ENCODE measurements at regions not wholly inside any gene's neighbourhood (a gene's known extent, or its start where the extent isn't known, plus 50 kb on each side); places are given as distances from the start of the nearest gene placed in this dataset.

DNA sequence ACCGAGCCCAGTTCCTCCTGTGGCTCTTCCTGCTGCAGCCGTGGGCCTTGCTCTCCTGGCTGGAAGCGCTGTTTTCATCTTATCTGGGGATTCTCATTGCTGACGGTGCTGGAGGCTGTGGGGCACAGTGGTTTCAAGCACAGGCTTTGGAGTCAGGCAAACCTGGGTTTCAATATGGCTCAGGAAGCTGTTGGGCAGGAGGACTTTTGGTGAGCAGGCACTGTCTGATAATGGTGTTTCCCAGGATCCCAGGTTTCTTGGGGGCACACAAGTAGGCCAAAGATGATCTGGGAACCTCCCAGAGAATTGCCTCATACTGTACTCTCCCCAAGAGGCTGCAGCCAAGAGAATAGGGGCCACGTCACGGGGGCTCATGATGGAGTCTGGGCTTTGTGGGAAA lies 105.6 kb upstream of the TRABD2B start:
- no peak for DNase-seq (ENCODE audit: low read depth, low spot score)
- Histone ChIP-seq H3K36me3 (ENCODE audit: insufficient read depth, insufficient read length, low read length) (no peaks in the 10 kb centered on the region), H3K4me1 (ENCODE audit: insufficient read depth, insufficient read length) (no peaks in the 10 kb centered on the region), H3K9me3 (ENCODE audit: insufficient read depth, low read length) (peaks cover 5% of the 10 kb centered on the region; the same call in 1 of the 2 replicates), H3K9ac (ENCODE audit: insufficient read length, low read depth) (no peak overlapping the region), H3K4me3 (ENCODE audit: insufficient read length, low read depth) (no peak overlapping the region), H3K27me3 (ENCODE audit: insufficient read depth, insufficient read length) (peaks cover 12% of the 10 kb centered on the region)
- no peak for TF ChIP-seq SUZ12 (IDR thresholded peaks at IDR 0.05; ENCODE audit: extremely low read depth, insufficient read depth, insufficient read length)
- no peak for TF ChIP-seq ZNF274 (IDR thresholded peaks at IDR 0.05; ENCODE audit: low read depth, low read length)
- no peak for TF ChIP-seq YY1 (IDR thresholded peaks at IDR 0.05; ENCODE audit: insufficient read depth, insufficient read length)

DNA sequence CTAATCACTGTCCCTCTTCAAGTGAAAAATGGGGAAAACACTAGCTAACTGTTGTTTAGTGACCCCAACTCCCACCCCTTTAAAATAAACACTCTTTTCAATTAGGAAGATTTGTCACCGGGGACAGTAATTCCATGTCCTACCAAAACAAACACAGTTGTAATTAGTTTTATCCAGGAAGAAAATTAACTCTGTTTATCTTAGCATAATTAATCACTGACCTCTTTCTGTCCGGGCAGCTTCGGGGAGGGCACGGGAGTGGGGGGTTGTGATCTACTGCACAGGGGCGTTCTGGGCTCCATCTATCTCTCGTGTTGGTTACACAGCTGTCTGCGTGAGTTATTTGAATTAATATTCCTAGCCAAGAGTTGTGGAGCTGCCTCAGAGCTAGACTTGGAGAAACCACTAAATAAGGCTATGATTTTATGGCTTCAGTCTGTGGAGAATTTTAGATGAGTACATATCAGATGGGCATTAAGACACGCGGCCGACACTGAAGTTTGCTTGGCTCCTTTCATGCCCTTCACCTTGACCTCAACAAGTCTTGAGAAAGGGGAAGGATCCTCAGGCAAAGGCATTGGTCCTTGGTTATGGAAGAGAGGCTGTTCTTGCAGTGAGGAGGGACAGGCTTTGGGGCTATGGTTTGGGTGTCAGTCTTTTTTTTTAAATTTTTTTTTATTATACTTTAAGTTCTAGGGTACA lies 102.0 kb upstream of the TRABD2B start:
- H3K4me1 ChIP-seq (ENCODE audit: insufficient read depth, insufficient read length) = no peaks in the 10 kb centered on the region
- TF ChIP-seq YY1 (IDR thresholded peaks at IDR 0.05; ENCODE audit: insufficient read depth, insufficient read length) (no peak), SUZ12 (IDR thresholded peaks at IDR 0.05; ENCODE audit: extremely low read depth, insufficient read depth, insufficient read length) (no peak), ZNF274 (IDR thresholded peaks at IDR 0.05; ENCODE audit: low read depth, low read length) (no peak)
- H3K9me3 ChIP-seq (ENCODE audit: insufficient read depth, low read length) = peaks cover 1% of the 10 kb centered on the region; the same call in 1 of the 2 replicates
- no peak overlapping the region for H3K9ac ChIP-seq (ENCODE audit: insufficient read length, low read depth)
- DNase-seq (ENCODE audit: low read depth, low spot score) = no peak
- no peak overlapping the region for H3K4me3 ChIP-seq (ENCODE audit: insufficient read length, low read depth)
- H3K36me3 ChIP-seq (ENCODE audit: insufficient read depth, insufficient read length, low read length) = no peaks in the 10 kb centered on the region
- H3K27me3 ChIP-seq (ENCODE audit: insufficient read depth, insufficient read length) = peaks cover 21% of the 10 kb centered on the region

- no peaks in the 10 kb centered on the region for H3K36me3 ChIP-seq (ENCODE audit: insufficient read depth, insufficient read length, low read length)
- no peak overlapping the region for H3K9ac ChIP-seq (ENCODE audit: insufficient read length, low read depth)
Observed at GRCh38 chr1:48093696-48094528, 96.7 kb upstream of the TRABD2B start.

DNA sequence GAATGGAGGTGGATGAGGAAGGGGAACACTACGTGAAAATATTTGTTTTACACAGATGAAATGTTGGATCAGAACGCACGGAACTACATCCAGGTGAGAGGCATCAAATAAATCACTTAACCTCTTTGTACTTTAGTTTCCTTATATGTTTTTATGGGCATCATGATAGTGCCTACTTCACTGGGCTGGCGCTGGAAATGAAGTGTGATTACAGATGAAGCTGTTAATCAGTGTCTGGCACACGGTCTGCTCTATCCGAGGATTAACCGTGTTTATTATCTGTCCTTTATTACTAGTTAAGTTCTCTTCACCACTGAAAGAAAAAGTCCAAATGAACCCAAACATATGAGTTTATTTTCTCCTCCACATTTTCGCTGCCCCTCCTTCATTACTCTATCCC lies 96.0 kb upstream of the TRABD2B start:
- Histone ChIP-seq H3K36me3 (ENCODE audit: insufficient read depth, insufficient read length, low read length) (no peaks in the 10 kb centered on the region), H3K27me3 (ENCODE audit: insufficient read depth, insufficient read length) (peaks cover 18% of the 10 kb centered on the region), H3K4me3 (ENCODE audit: insufficient read length, low read depth) (no peak overlapping the region), H3K9me3 (ENCODE audit: insufficient read depth, low read length) (no peaks in the 10 kb centered on the region), H3K9ac (ENCODE audit: insufficient read length, low read depth) (no peak overlapping the region), H3K4me1 (ENCODE audit: insufficient read depth, insufficient read length) (no peaks in the 10 kb centered on the region)
- no peak for DNase-seq (ENCODE audit: low read depth, low spot score)
- TF ChIP-seq YY1 (IDR thresholded peaks at IDR 0.05; ENCODE audit: insufficient read depth, insufficient read length) (no peak), SUZ12 (IDR thresholded peaks at IDR 0.05; ENCODE audit: extremely low read depth, insufficient read depth, insufficient read length) (no peak), ZNF274 (IDR thresholded peaks at IDR 0.05; ENCODE audit: low read depth, low read length) (no peak)

More at GRCh38 chr1:48093696-48094528, 96.7 kb upstream of the TRABD2B start:
- Histone ChIP-seq H3K9me3 (ENCODE audit: insufficient read depth, low read length) (no peaks in the 10 kb centered on the region), H3K4me3 (ENCODE audit: insufficient read length, low read depth) (no peak overlapping the region), H3K27me3 (ENCODE audit: insufficient read depth, insufficient read length) (peaks cover 26% of the 10 kb centered on the region), H3K4me1 (ENCODE audit: insufficient read depth, insufficient read length) (no peaks in the 10 kb centered on the region)
- peak; percentile 86 for DNase-seq (ENCODE audit: low read depth, low spot score)
- TF ChIP-seq SUZ12 (IDR thresholded peaks at IDR 0.05; ENCODE audit: extremely low read depth, insufficient read depth, insufficient read length) (no peak), ZNF274 (IDR thresholded peaks at IDR 0.05; ENCODE audit: low read depth, low read length) (no peak), YY1 (IDR thresholded peaks at IDR 0.05; ENCODE audit: insufficient read depth, insufficient read length) (no peak)

DNA sequence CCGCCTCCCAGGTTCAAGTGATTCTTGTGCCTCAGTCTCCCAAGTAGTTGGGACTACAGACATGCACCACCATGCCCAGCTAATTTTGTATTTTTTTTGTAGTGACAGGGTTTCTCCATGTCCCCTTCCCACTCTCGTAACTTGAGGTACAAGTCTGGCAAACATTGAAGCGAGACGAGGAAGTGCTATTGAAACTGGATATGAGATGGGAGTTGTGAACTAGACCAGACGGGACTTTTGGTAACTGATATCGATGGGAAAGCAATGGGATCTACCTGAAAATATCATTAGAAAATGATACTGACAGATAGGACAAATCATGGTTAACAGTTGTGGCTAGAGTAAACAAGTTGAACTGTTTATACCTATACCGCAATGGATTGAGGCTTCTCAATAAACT lies 95.2 kb upstream of the TRABD2B start:
- Histone ChIP-seq H3K9me3 (ENCODE audit: insufficient read depth, low read length) (no peaks in the 10 kb centered on the region), H3K9ac (ENCODE audit: insufficient read length, low read depth) (no peak overlapping the region), H3K4me1 (ENCODE audit: insufficient read depth, insufficient read length) (no peaks in the 10 kb centered on the region), H3K36me3 (ENCODE audit: insufficient read depth, insufficient read length, low read length) (no peaks in the 10 kb centered on the region), H3K27me3 (ENCODE audit: insufficient read depth, insufficient read length) (peaks cover 11% of the 10 kb centered on the region), H3K4me3 (ENCODE audit: insufficient read length, low read depth) (no peak overlapping the region)
- TF ChIP-seq YY1 (IDR thresholded peaks at IDR 0.05; ENCODE audit: insufficient read depth, insufficient read length) (no peak), SUZ12 (IDR thresholded peaks at IDR 0.05; ENCODE audit: extremely low read depth, insufficient read depth, insufficient read length) (no peak), ZNF274 (IDR thresholded peaks at IDR 0.05; ENCODE audit: low read depth, low read length) (no peak)
- no peak for DNase-seq (ENCODE audit: low read depth, low spot score)

GRCh38 chr1:48089356-48089891 lies 92.2 kb upstream of the TRABD2B start:
- H3K9me3 ChIP-seq (ENCODE audit: insufficient read depth, low read length) = no peaks in the 10 kb centered on the region
- no peak for DNase-seq (ENCODE audit: low read depth, low spot score)
- peaks cover 8% of the 10 kb centered on the region for H3K27me3 ChIP-seq (ENCODE audit: insufficient read depth, insufficient read length)
- H3K36me3 ChIP-seq (ENCODE audit: insufficient read depth, insufficient read length, low read length) = no peaks in the 10 kb centered on the region
- TF ChIP-seq ZNF274 (IDR thresholded peaks at IDR 0.05; ENCODE audit: low read depth, low read length) = no peak
- TF ChIP-seq SUZ12 (IDR thresholded peaks at IDR 0.05; ENCODE audit: extremely low read depth, insufficient read depth, insufficient read length) = no peak
- TF ChIP-seq YY1 (IDR thresholded peaks at IDR 0.05; ENCODE audit: insufficient read depth, insufficient read length) = no peak
- no peak overlapping the region for H3K4me3 ChIP-seq (ENCODE audit: insufficient read length, low read depth)
- H3K9ac ChIP-seq (ENCODE audit: insufficient read length, low read depth) = no peak overlapping the region
- no peaks in the 10 kb centered on the region for H3K4me1 ChIP-seq (ENCODE audit: insufficient read depth, insufficient read length)

DNA sequence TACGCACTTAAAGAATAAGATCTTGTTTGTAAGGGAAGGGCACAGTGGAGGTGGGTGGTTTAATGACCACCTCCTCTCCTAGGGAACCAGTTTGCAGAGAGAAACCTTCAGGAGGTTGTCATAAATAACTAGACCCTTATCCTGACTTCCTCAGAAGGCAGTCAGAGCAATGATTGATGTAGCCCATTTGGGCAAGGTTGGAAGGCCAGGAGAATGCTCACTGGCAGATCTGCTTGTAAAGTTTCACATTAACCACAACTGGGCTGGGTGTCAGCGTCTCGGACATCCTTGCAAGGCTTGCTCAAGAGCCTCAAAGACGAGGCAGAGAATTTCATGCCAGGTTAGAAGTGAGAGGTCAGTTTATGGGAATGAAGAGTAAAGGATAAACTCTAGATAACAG lies 87.6 kb upstream of the TRABD2B start:
- no peaks in the 10 kb centered on the region for H3K36me3 ChIP-seq (ENCODE audit: insufficient read depth, insufficient read length, low read length)
- H3K4me3 ChIP-seq (ENCODE audit: insufficient read length, low read depth) = no peak overlapping the region
- DNase-seq (ENCODE audit: low read depth, low spot score) = no peak
- H3K9me3 ChIP-seq (ENCODE audit: insufficient read depth, low read length) = no peaks in the 10 kb centered on the region
- TF ChIP-seq YY1 (IDR thresholded peaks at IDR 0.05; ENCODE audit: insufficient read depth, insufficient read length) (no peak), SUZ12 (IDR thresholded peaks at IDR 0.05; ENCODE audit: extremely low read depth, insufficient read depth, insufficient read length) (no peak), ZNF274 (IDR thresholded peaks at IDR 0.05; ENCODE audit: low read depth, low read length) (no peak)
- no peaks in the 10 kb centered on the region for H3K4me1 ChIP-seq (ENCODE audit: insufficient read depth, insufficient read length)
- H3K9ac ChIP-seq (ENCODE audit: insufficient read length, low read depth) = no peak overlapping the region
- peaks cover 2% of the 10 kb centered on the region for H3K27me3 ChIP-seq (ENCODE audit: insufficient read depth, insufficient read length)
